NCI-H748 (cell line): ENCODE measurements at regions not wholly inside any gene's neighbourhood (a gene's known extent, or its start where the extent isn't known, plus 50 kb on each side); places are given as distances from the start of the nearest gene placed in this dataset.

Source experiments
- DNase-seq: peaks from one replicate; lab custom pipeline; 2025; ENCODE audit not compliant: unreplicated experiment; lab: John Stamatoyannopoulos, UW

DNA sequence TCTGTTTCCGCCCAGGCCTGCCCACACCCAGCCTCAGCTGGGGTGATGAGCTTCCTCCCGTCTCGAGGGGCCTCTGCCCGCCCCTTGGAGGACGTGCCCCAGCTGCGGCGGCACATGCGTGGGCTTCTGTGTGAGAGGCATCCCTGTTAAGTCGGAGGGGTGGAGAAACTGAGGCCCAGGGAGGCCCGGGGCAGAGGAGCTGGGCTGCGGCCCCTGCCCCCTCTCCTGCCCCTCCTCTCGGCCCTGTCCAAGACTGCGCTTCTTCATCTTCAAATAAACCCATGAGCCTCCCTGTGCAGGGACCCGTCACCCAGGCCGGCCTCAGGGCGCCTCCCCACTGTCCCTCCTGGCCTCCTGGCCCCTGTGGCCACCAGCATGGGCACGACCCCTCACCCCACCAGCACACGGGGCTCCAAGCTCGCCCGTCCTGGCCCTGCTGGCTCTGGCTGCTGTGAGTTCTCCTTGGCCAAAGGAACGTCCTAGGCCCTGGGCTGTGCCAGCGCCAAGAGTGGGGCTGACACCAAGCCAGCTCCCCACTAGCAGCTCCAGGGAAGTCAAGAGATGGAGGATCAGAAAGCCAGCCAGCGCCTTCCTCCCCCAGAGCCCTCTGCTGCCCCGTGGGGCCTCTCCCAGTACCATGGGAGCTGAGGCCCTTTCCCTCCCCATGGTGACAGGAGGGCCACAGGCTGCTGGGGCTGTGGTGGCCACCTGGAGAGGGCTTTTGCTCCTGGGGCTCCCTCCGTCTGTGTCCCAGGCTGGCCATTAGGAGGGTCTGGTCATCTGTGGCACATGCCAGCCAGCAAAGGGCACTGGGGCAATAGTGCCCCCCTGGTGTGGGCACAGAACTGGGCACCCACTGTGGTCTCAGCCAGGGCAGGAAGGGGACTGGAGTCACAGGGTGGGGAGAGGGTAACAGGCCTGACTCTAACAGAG is 180.4 kb downstream of the KIF26A start:
- no peak for DNase-seq

- DNase-seq, result no peak
Observed at GRCh38 chr14:104319491-104320241, 181.3 kb downstream of the KIF26A start.

GRCh38 chr14:104320611-104321086 is 182.3 kb downstream of the KIF26A start:
- no peak for DNase-seq

DNA sequence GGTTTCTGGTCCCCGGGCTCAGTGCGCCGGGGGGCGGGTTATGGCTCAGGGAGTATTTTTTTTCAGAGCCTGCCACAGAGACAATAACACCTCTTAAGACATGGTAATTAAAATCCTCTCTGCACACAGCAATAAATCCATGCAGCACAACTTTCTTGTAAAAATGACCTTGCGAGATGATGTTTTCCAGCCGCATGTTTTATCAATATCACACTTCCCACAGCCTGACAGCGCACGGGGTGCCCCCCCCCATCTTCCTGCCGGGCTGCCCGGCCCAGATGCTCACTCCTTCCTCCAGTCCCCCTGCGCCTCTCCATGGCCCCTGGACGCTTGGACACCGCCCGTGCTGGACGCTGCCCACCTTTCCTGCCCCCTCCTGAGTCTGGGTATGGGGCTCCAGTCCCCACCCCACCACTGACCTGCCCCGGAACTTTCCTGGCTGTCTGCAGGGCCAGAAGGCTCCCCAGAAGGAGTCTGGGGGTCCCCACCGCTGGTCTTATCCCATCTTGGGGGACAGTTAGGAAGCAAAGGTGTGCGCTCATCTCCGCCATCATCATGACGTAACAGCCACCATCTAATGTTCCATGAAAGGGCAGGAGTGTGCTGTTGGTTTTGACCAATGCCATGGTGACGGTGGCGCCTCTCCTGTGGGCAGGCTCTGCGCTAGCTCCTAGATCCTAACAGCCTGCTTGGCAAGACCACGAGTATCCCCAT is 182.9 kb downstream of the KIF26A start:
- DNase-seq, result peak; percentile 34

GRCh38 chr14:104321802-104322130 is 183.4 kb downstream of the KIF26A start:
- no peak for DNase-seq

DNA sequence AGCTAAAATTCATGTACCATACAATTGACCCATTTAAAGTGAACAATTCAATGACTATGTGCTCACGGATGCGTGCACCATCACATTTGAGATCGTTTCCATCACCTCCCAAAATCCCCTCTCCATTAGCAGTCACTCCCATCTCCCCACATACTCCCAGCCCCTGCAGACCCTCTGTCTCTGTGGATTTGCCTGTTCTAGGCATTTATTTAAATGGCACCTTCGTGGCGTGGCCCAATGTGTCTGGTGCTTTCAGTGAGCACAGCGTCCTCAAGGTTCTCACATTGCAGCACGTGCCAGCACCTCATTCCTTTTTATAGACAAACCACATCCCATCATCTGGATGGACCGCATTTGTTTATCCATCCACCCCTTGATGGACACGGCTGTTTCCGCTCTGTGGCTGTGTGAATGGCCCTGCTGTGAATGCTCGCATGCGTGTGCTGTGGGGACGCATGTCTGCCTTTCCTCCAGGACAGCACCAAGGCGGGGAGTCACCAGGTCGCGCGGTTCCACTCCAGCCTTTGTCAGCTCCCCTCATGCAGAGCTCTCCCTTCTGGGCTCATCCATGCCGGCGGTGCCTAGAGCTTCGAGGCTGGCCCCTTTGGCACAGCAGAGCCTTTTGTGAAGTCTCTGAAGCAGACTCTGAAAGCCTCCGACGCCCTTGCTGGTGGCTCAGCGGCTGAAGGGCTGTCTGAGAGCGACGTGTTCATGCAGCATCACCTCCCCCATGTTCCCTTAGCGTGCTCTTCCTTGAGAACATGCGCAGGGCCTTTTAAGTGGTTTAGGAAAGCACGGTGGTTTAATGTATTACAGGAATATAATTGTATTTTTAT is 184.4 kb downstream of the KIF26A start:
- peak; percentile 77 for DNase-seq

- DNase-seq, result no peak
Observed at GRCh38 chr14:104323551-104324175, 185.3 kb downstream of the KIF26A start.

GRCh38 chr14:104326848-104327247 is 188.5 kb downstream of the KIF26A start:
- no peak for DNase-seq

GRCh38 chr14:104328607-104329006 is 190.2 kb downstream of the KIF26A start:
- DNase-seq, result no peak

GRCh38 chr14:104329793-104330192 is 191.4 kb downstream of the KIF26A start:
- DNase-seq, result no peak

GRCh38 chr14:104331871-104332605 is 193.7 kb downstream of the KIF26A start:
- no peak for DNase-seq

GRCh38 chr14:104332634-104333270 is 194.4 kb downstream of the KIF26A start:
- DNase-seq, result no peak

DNA sequence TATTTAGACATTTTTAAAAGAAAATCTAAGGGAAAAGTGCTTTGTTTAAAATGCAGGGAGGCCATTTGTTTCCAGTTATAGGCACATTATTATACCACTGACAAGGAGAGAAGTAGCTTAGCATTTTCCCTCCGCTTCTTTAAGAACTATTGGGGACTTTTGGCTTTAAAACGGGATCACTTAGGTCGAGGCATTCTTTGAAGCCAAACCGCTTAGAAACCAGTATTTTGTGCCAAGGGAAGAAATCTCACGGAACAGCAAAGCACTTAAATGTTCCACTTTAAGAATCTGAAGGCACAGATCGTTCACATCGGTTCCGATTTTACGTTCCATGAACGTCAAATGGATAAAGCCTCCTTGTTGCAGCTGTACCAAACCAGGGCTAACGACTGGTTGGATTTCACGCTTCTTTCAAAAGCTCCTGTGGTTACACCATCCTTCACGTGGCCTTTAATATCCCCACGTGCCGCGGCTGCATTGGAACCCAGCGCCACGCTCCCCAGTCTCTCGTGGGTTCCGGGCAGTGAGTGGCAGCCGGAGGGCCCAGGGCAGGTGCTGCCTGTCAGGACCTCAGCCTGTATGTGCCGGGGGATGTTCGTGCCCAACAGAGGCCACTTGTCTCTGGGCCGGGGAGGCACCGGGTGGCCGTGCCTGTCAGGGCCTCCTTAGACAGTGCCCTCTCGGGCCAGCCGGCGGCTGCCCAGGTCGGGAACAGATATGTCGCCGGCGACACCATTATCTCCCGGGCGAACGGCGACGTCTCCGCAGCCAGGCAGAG is 195.4 kb downstream of the KIF26A start:
- no peak for DNase-seq

- no peak for DNase-seq
Observed at GRCh38 chr14:104334424-104335161, 196.2 kb downstream of the KIF26A start.

- DNase-seq, result no peak
Observed at GRCh38 chr14:104335176-104335575, 196.8 kb downstream of the KIF26A start.

DNA sequence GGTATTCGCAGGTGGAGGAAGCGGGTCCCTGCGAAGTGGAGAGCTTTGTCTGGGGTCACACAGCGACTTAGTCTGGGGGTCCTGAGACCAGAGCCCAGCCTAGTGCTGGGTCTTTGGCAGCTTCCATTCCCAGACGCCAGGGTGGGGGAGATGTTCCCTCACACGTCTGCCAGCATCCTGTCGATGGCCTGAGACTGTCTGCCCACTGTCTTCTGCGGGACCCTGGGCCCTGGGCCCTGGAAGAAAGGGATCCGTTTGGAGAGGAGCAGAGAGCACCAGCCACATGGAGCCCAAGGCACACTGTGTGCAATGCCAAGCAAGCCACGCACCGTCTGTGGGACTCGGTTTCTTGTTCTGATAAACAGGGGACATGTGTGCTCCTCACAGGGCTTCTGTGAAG is 197.2 kb downstream of the KIF26A start:
- DNase-seq, result no peak

DNA sequence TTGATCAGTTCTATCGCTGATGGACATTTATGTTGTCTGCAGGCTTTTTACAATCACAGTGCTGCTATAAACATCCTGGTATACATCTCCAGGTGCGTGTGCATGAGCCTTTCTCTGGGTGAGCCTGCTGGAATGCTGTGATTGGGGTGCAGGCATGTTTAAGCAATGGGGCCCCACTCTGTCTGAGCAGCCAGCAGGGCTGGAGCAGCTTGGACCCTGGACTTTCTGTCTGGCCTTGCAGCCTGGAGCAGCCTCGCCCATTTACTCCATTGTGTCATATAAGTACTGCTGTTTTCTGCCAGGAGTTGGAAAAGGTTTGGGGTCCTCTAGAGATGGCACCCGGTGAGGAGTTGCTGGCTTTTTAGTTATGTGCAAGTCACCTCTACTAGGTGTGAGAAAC is 199.0 kb downstream of the KIF26A start:
- no peak for DNase-seq

- DNase-seq, result no peak
Observed at GRCh38 chr14:104339361-104339760, 201.0 kb downstream of the KIF26A start.
